ENCODE measurements at regions not wholly inside any gene's neighbourhood (a gene's known extent, or its start where the extent isn't known, plus 50 kb on each side); places are given as distances from the start of the nearest gene placed in this dataset.
"Not testable (repeated sequence)": the region's sequence is repeated elsewhere in the genome, so short reads cannot be mapped to it uniquely, and the experiment has no call there.

DNA sequence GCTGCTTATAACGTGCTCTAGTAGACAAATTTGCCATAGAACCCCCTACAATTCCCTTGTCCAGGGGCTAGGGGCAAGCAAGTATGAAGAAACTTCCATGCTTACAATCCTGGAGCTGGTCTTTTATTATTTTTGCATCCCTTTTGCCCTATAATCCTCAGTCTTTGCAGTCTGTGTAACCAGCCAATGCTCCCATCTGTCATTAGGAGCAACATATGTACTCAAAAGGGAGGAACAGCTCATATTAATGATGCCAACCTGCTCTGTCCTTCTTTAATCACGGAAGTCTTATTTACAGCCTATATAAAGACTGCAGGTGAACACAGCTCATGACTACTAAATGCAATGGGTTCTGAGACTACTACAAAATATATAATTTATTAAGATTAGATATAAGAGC lies 263.3 kb downstream of the ZIC1 start:
- no peak for DNase-seq (ENCODE audit: low read depth)

DNA sequence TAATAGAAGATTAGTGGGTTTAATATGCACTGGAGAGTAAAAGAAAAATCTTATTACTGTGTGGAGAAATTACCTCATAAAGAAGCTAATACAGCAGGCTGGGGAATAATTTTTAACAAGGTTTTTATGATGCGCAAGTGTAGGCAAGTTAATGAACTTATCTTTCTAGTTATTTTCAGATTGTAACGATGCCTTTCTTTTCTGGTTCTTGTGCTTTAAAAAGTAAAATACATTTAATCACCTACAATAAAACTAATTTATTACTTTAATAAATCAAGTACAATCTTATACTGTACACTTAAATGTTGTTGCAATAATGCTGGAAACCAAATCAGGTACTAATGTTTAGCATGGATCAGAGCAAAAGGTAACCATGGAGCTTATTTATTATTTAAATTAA lies 266.6 kb downstream of the ZIC1 start:
- no peak for DNase-seq (ENCODE audit: low read depth)

DNA sequence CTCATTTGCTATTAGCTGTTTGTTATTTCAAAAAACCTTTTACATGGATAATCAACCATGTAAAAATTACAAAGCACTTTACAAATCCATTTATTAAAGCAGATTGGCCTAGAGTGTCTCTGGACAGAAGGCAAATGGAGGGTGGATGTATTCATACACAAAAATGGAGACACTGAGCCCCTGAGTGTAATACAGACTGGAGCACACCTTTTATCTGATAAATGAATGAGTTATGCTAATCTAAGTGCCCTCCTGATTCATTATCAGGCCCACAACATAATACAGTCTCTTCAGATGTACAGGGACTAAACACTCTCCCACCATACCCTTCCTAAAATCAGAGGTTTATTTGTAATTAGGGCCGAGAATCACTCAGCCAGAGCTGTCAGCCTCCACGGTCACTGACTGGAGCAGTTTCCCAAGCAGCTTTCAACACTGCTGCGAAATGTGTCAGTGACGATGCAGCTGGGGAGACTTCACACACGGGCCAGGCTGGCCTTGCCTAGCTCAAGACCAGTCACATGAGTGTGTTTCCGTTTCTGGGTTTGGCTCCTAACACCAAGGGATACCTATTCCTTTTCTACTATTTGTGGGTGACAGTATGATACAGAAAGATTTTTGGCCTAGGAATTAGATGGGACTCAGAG lies 271.8 kb downstream of the ZIC1 start:
- no peak for DNase-seq (ENCODE audit: low read depth)

DNA sequence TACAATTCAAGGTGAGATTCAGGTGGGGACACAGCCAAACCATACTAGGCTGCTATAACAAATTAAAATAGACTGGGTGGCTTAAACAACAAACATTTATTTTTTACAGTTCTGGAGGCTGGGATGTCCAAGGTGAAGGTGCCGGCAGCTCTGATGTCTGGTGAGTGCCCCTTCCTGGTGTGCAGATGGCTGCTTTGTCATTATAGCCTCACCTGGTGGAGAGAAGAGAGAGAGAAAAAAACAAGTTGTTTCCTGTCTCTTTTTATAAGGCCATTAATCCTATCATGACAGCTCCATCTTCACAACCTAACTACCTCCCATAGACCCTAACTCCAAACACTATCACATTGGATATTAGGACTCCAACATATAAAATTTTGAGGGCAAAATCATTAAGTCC lies 279.7 kb downstream of the ZIC1 start:
- DNase-seq (ENCODE audit: low read depth): no peak

DNA sequence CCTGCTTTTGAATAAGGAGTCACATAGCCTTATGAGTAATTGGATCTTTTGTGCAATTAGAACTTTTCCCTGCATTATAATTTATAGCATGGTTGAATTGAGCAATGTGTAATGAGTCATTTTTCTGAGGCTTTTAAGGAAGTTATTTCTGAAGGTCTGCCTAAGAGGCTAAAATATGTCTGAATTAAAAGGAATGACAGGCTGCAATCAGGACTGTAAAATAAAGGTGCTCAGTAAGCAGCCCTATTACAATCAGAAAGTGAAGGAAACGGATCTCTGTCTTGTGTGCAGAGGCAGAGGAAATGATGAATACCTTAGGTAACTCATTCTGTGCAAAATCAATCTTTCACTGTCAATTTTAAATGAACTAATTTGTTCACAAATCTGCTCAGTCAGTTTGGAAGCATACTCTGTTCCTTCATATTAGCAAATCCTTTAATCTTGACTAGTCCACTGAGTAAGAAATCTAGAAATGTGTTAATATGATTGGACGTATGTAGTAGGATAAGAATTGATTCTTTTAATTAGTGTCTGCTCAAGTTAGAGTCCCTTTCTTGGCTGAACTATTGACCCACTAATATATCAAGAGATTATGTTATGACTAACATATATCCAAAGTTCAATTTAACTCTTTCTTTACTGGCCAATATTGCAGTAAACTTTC lies 290.1 kb downstream of the ZIC1 start:
- peak; percentile 80 for DNase-seq (ENCODE audit: low read depth)

DNA sequence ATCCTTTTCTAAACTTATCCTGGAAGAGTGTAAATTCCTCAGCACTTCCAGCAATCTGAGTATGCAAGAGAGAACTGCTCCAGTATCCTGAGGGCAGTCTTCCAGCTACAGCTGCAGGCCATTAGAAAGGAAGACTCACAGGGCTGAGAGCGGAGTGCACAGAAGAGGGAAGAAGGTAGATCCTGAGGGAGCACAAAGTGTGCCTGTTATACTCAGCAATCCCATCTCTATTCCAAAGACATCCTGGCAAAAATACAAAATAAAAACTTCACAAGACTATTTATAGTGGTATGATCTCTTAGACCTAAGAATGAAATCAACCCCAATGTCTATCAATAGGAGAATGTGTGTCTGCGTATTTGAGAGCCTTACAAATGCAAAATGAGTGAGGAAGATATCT lies 292.0 kb downstream of the ZIC1 start:
- no peak for DNase-seq (ENCODE audit: low read depth)

DNA sequence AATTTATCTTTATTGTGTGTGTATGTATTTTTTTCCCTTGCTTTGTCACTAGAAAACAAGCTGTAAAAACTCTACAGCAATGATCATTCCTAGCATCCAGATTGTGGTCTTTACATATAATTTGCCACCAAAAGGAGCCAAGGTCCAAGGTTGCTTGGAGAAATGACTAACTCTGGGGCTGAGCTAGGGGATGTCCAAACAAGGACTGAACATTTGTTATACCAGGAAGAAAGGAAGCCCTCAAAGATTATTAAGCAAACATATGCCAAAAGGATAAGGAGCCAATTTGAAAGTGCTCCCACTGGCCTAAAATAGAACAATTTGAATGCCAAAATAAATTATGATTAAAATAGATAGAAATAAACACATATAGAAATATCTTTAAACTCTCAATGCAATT lies 293.3 kb downstream of the ZIC1 start:
- no peak for DNase-seq (ENCODE audit: low read depth)

DNA sequence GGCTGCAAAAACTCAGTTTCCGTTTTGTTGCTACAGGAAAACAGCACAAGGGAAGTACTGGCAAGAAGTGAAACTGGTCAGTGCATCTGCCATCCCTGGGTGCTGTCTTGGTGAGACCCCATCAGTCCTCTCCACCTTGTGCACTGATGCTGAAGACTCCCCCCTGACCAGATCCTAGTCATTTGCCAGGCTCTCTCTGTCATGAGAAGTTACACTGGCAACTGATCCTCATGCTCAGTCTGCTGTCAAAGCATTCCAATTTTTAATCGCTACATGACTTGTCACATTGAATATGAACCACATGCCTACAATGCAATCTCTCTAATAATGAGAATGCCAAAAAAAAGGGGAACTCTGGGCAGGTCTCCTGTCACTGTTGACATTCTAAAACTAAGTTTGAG lies 296.5 kb downstream of the ZIC1 start:
- no peak for DNase-seq (ENCODE audit: low read depth)

DNA sequence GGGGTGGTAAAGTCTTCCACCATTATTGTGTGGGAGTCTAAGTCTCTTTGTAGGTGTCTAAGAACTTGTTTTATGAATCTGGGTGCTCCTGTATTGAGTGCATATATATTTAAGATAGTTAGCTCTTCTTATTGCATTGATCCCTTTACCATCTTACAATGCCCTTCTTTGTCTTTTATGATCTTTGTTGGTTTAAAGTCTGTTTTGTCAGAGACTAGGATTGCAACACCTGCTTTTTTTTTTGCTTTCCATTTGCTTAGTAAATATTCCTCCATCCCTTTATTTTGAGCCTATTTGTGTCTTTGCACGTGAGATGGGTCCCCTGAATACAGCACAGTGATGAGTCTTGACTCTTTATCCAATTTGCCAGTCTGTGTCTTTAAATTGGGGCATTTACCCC lies 301.6 kb downstream of the ZIC1 start:
- DNase-seq (ENCODE audit: low read depth): not testable (repeated sequence)

DNA sequence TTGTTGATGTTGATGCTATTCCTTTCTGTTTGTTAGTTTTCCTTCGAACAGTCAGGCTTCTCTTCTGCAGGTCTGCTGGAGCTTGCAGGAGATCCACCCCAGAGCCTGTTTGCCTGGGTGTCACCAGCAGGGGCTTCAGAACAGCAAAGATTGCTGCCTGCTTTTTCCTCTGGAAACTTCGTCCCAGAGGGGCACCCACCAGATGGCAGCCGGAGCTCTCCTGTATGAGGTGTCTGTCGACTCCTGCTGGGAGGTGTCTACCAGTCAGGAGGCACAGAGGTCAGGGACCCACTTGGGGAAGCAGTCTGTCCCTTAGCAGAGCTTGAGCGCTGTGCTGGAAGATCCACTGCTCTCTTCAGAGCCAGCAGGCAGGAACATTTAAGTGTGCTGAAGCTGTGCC lies 303.2 kb downstream of the ZIC1 start:
- DNase-seq (ENCODE audit: low read depth): no peak

DNA sequence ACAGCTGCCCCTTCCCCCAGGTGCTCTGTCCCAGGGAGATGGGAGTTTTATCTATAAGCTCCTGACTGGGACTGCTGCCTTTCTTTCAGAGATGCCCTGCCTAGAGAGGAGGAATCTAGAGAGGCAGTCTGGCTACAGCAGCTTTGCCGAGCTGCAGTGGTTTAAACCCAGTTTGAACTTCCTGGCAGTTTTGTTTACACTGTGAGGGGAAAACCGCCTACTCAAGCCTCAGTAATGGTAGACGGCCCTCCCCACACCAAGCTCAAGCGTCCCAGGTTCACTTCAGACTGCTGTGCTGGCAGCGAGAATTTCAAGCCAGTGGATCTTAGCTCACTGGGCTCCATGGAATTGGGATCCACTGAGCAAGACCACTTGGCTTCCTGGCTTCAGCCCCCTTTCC lies 303.6 kb downstream of the ZIC1 start:
- DNase-seq (ENCODE audit: low read depth): peak; percentile 22

DNA sequence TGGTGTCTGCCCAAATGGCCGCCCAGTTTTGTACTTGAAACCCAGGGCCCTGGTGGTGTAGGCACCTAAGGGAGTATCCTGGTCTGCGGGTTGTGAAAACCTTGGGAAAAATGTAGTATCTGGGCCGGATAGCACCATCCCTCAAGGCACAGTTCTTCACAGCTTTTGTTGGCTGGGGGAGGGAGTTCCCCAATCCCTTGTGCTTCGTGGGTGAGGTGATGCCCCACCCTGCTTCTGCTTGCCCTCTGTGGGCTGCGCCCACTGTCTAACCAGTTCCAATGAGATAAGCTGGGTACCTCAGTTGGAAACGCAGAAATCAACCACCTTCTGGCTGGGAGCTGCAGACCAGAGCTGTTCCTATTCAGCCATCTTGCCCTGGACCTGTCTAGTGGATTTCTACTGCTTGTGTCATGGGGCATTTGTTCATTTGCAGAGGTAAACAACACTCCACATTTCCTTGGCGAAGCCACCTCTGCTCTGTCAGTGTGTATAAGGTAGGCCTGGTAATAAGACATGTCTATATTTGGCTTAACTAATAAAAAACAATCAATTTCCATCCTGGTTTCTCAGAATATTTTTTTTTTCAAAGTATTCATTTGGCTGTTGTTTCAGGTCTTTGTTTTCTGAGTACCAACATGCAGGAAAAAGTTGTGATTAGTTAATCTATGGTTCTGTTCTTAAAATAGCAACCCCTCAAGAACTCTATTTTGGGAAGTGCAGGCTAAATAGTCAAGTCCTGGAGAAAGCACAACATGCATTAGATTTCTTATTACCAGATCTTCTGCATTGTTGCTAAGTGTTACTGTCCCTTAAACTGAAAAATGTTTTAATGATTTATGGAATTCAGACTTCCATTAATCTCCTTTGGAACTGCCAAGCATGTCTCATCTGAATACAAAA lies 304.3 kb downstream of the ZIC1 start:
- DNase-seq (ENCODE audit: low read depth): no peak

DNA sequence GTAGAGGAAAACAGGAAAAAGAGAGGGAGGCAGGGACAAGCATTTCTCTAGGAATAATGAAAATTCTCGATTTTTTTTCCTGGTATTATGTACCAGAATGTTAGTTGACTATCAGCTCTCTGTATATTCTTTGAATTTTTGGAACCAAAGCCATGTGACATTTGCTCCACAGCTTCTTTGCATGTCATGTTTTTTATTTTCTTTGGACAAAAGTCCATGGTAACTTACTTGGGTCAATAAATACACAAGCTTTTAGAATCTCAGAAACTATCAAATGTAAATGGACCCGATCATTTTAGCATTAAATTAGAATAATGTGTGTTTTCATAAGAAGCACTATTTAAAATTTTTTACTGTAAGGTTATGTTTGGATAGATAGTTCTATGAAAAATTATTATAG lies 320.5 kb downstream of the ZIC1 start:
- DNase-seq (ENCODE audit: low read depth): no peak

DNA sequence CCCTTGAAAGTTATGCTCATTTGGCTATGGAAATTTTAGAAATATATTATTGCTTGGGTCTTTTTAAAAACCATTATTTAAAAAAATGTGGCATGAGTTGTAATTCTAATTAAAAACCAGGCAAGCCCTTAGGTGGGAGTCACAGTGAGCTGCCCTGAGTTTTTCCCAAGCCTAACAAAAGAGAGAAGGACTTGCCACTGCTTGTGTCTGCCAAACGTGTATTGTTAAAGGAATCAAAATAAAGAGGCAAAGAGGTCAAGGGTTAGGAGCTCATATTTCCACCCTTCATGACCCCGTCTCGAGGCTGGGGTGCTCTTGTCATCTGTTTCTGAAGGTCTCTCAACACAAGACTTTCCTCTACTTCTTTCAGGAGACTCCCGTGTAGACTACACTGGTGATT lies 321.1 kb downstream of the ZIC1 start:
- DNase-seq (ENCODE audit: low read depth): no peak

DNA sequence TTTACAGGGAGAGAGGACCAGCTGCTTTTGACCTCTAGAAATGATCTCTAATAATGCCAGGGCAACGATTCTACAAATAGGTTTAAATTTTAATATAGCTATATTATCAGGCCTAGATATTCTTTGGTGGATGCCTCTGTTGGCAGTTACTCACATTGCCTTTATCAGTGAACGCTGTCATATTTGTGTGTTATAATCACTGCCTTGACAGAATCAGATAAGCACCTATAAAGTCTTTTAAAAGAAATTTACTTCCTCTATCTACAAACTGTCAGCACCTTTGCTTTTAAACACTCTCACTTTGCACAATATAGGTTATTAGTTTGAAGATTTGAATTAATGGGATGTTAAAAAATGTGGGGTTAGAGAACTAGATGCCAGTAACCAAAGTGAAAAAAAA lies 324.1 kb downstream of the ZIC1 start:
- no peak for DNase-seq (ENCODE audit: low read depth)

DNA sequence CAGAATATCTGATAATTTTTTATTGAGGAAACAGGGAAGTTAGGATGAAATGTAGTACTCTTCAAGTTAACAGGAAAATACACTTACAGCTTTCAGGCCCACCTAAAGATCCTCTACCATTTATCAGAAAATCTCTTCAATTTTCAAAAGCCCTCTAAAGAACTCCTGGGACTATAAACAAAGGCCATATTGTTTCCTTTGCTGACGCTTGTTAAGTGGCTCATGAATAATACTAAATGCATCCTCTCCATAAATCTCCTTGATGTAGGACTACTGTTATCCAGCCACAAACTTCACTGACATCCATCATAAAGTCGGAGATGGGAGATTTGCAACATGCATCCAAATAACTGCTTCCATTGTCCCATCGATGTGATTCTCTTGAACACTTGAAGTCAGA lies 326.5 kb downstream of the ZIC1 start:
- no peak for DNase-seq (ENCODE audit: low read depth)

DNA sequence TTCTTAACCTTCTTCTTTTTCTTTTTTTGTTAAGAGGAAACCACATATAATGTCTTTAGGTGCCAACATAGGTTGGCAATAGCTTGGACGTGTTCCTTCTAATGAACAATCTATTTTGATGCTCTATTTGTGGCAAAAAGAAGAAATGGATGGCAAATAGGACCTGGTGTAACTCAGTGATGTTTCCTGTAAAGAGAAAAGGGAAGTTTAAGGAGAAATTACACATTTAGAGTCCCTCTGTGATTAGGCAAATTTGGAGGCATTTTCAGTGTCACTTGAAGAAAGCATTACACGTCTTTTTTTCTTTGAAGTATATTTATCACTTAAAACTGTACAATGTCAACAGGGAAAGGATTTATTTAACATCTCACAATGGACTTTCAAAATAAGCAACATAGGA lies 327.1 kb downstream of the ZIC1 start:
- DNase-seq (ENCODE audit: low read depth): no peak

DNA sequence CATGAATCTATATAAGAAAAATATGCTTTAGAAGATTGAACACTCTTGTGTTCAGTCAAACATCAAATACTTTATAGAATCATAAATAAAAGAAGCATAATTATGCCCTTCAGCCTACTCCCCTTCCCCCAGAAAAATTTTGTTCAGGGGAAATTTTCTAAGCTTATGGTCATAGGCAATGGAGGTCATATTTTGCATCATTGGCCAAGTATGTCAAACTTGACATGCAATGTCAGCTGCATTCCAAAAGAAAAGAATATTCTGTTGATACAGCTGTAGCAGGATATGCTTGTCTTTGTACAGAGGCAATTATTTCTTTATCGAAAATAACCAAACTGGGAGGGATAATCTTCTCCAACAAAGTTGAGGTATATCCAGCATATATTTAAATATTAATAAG lies 328.2 kb downstream of the ZIC1 start:
- DNase-seq (ENCODE audit: low read depth): no peak

DNA sequence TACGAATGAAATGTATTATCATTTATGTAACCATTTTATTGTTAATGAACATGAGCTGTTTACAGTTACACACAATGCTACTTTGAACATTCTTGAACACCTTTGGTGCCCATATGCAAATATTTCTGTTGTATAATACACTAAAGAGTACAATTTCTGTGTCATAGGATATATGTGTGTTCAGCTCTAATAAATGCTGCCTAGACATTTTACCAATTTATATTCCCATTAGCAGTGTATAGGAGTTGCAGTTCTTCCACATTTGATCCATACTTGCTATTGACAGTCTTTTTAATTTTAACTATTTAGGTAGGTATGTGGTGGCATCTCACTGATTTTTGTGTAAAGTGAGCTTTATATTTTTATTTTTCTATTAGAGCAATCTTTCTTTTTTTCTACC lies 331.8 kb downstream of the ZIC1 start:
- no peak for DNase-seq (ENCODE audit: low read depth)

DNA sequence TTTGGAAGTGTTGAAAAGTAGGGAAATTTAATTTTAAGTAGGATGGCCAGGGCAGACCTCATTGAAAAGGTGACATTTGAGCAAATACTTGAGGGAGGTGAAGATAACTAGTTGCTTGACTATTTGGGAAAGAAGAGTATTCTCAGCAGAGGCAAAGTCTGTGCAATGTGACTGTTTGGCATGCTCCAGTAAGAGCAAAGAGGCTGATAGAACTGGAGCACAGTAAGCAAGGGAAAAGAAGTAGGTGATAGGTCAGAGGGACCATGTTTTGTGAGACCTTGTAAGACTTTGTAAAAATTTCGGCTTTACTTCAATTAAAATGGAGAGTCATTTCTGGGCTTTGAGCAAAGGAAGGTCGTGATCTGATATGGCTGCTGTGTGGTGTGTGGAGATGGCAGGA lies 335.8 kb downstream of the ZIC1 start:
- DNase-seq (ENCODE audit: low read depth): no peak

DNA sequence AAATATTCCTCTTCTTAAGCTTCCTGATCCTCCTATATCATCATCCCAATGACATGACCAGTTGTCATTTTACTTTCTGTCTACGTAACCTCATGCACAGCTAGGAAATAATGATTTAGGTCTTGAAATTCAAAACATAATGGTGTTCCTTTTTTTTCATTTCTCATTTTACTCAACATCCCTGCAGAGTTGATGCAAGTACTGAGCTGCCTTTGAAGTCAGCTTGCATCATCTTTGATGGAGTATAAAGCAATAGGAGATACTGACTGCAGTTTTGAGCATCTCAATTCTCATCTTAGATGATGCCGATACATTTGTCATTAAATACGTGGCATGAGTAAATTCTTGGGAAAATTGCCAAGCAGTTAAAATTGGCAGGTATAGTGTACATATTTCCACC lies 346.1 kb downstream of the ZIC1 start:
- no peak for DNase-seq (ENCODE audit: low read depth)

DNA sequence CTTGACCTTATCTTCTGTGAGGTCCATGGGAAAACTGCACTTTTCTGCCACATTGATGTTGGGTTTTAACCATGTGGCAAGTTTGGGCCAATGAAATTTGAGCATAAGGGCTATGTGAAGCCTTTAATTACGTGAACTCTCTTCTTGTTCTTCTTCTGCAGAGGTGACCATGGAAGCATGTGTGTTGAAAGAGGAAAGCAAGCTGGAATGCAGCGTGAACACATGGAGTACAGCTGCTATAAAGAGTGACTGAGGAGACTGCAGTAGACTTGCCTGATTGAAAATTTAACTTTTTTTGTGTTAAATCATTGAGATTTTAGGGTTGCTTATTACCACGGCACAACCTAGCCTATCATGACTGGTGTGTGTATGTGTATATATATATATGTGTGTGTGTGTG lies 347.3 kb downstream of the ZIC1 start:
- DNase-seq (ENCODE audit: low read depth): no peak

DNA sequence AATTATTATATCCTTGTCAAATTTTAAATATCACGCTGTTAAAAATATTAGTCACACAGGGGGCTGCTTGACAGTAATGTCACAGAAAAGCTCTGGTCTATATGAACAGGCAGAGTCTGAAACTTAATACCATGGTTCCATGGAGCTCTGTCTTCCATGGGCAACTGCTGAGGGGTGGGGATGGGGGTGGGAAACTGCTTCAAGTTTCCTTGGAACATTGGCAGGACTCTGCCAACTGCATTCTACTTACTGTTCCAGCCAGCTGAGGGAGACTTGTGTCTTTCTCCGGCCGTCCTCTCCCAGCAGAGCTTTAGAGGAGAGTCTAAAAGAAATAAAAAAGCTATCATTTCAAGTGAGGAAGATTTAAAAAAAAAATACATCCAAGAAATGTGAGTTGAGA lies 348.7 kb downstream of the ZIC1 start:
- DNase-seq (ENCODE audit: low read depth): no peak

All from iris pigment epithelial cell (primary cell).